ENCODE measurements at regions not wholly inside any gene's neighbourhood (a gene's known extent, or its start where the extent isn't known, plus 50 kb on each side); places are given as distances from the start of the nearest gene placed in this dataset.
"Not testable (repeated sequence)": the region's sequence is repeated elsewhere in the genome, so short reads cannot be mapped to it uniquely, and the experiment has no call there.

- not testable (repeated sequence) for H4K91ac ChIP-seq (ENCODE audit: low read depth, low read length); H3K23ac ChIP-seq (ENCODE audit: low read length)
These were observed 299.1 kb upstream of the ZNF658 start for GRCh38 chr9:66601472-66601871.

GRCh38 chr9:66631521-66632046 is 268.9 kb upstream of the ZNF658 start:
- H3K27me3 ChIP-seq (ENCODE audit: insufficient read depth, low read length); H4K12ac ChIP-seq (ENCODE audit: low read depth, low read length); H3K27ac ChIP-seq (ENCODE audit: low read depth, low read length); DNase-seq; H3K9ac ChIP-seq (ENCODE audit: low read length); H3K79me2 ChIP-seq (ENCODE audit: control insufficient read depth, insufficient read depth, low read length, poor library complexity); H3K4me1 ChIP-seq (ENCODE audit: control insufficient read depth in 1 of 2, insufficient read depth in 2 of 2, low read length in 2 of 2); H2BK120ac ChIP-seq (ENCODE audit: insufficient read depth, low read length, poor library complexity); H3K4me2 ChIP-seq (ENCODE audit: low read length); H3K9me3 ChIP-seq (ENCODE audit: insufficient read depth, low read depth, low read length); H2AK5ac ChIP-seq (ENCODE audit: low read length); H2BK5ac ChIP-seq (ENCODE audit: low read depth, low read length, poor library complexity); H3K4ac ChIP-seq (ENCODE audit: low read depth, low read length); H4K91ac ChIP-seq (ENCODE audit: low read depth, low read length); H4K8ac ChIP-seq (ENCODE audit: low read depth, low read length); H3K4me3 ChIP-seq (ENCODE audit: low read depth, low read length); H3K14ac ChIP-seq (ENCODE audit: low read length); H2AFZ ChIP-seq (ENCODE audit: insufficient read depth, low read length, poor library complexity); H2BK12ac ChIP-seq (ENCODE audit: low read length); H3K23ac ChIP-seq (ENCODE audit: low read length); H3K36me3 ChIP-seq (ENCODE audit: control insufficient read depth in 1 of 2, insufficient read depth in 2 of 2, low read length in 2 of 2); H3K79me1 ChIP-seq (ENCODE audit: low read length); H3K18ac ChIP-seq (ENCODE audit: low read length): not testable (repeated sequence)
- no CpG with 5 or more reads among the region's 22 CpGs for WGBS (ENCODE audit: extremely low coverage, insufficient coverage, insufficient read length)

More at GRCh38 chr9:66601472-66601871, 299.1 kb upstream of the ZNF658 start:
- not testable (repeated sequence) for H2AFZ ChIP-seq (ENCODE audit: insufficient read depth, low read length, poor library complexity); H2BK5ac ChIP-seq (ENCODE audit: low read depth, low read length, poor library complexity); H3K18ac ChIP-seq (ENCODE audit: low read length); H4K12ac ChIP-seq (ENCODE audit: low read depth, low read length); H3K36me3 ChIP-seq (ENCODE audit: control insufficient read depth in 1 of 2, insufficient read depth in 2 of 2, low read length in 2 of 2); H3K9me3 ChIP-seq (ENCODE audit: insufficient read depth, low read depth, low read length); H2BK120ac ChIP-seq (ENCODE audit: insufficient read depth, low read length, poor library complexity); H3K4me3 ChIP-seq (ENCODE audit: low read depth, low read length); H2BK12ac ChIP-seq (ENCODE audit: low read length); H3K79me2 ChIP-seq (ENCODE audit: control insufficient read depth, insufficient read depth, low read length, poor library complexity); H3K14ac ChIP-seq (ENCODE audit: low read length); H3K27me3 ChIP-seq (ENCODE audit: insufficient read depth, low read length); H3K4me2 ChIP-seq (ENCODE audit: low read length); H3K27ac ChIP-seq (ENCODE audit: low read depth, low read length); H3K4ac ChIP-seq (ENCODE audit: low read depth, low read length); H3K9ac ChIP-seq (ENCODE audit: low read length); H2AK5ac ChIP-seq (ENCODE audit: low read length); H3K79me1 ChIP-seq (ENCODE audit: low read length); H3K4me1 ChIP-seq (ENCODE audit: control insufficient read depth in 1 of 2, insufficient read depth in 2 of 2, low read length in 2 of 2); H4K8ac ChIP-seq (ENCODE audit: low read depth, low read length)
- DNase-seq: peak; percentile 16 to 51
- no CpG with 5 or more reads among the region's 10 CpGs for WGBS (ENCODE audit: extremely low coverage, insufficient coverage, insufficient read length)

DNA sequence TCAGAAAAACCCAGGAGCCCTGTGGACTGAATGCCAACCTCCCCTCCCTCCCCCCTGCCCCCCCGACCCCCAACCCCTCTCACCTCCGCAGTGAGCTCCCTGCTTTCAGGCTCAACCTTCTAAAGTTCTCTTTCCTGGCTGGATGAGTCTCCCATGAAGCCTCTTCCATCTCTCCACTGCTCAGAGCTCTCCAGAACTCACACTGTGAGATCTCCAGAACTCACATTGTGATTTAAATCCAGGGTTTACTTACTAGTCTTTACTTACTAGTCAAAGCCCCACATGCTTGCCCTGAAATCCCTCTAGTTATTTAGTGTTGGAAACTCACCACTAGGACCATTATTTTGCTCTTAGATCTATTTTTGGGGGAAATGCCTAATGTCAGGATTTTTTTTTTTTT is 252.8 kb upstream of the ZNF658 start:
- not testable (repeated sequence) for DNase-seq; H3K4me2 ChIP-seq (ENCODE audit: low read length); H3K9me3 ChIP-seq (ENCODE audit: insufficient read depth, low read depth, low read length); H2AFZ ChIP-seq (ENCODE audit: insufficient read depth, low read length, poor library complexity); H4K12ac ChIP-seq (ENCODE audit: low read depth, low read length); H3K18ac ChIP-seq (ENCODE audit: low read length); H3K4ac ChIP-seq (ENCODE audit: low read depth, low read length); H4K8ac ChIP-seq (ENCODE audit: low read depth, low read length); H3K27ac ChIP-seq (ENCODE audit: low read depth, low read length); H3K79me2 ChIP-seq (ENCODE audit: control insufficient read depth, insufficient read depth, low read length, poor library complexity); H2BK120ac ChIP-seq (ENCODE audit: insufficient read depth, low read length, poor library complexity); H2BK12ac ChIP-seq (ENCODE audit: low read length); H3K4me1 ChIP-seq (ENCODE audit: control insufficient read depth in 1 of 2, insufficient read depth in 2 of 2, low read length in 2 of 2); H3K14ac ChIP-seq (ENCODE audit: low read length); H3K27me3 ChIP-seq (ENCODE audit: insufficient read depth, low read length); H2AK5ac ChIP-seq (ENCODE audit: low read length); H3K4me3 ChIP-seq (ENCODE audit: low read depth, low read length); H3K79me1 ChIP-seq (ENCODE audit: low read length); H2BK5ac ChIP-seq (ENCODE audit: low read depth, low read length, poor library complexity); H3K23ac ChIP-seq (ENCODE audit: low read length); H3K9ac ChIP-seq (ENCODE audit: low read length); H4K91ac ChIP-seq (ENCODE audit: low read depth, low read length); H3K36me3 ChIP-seq (ENCODE audit: control insufficient read depth in 1 of 2, insufficient read depth in 2 of 2, low read length in 2 of 2)
- WGBS (ENCODE audit: extremely low coverage, insufficient coverage, insufficient read length): no CpG with 5 or more reads among the region's 2 CpGs

DNA sequence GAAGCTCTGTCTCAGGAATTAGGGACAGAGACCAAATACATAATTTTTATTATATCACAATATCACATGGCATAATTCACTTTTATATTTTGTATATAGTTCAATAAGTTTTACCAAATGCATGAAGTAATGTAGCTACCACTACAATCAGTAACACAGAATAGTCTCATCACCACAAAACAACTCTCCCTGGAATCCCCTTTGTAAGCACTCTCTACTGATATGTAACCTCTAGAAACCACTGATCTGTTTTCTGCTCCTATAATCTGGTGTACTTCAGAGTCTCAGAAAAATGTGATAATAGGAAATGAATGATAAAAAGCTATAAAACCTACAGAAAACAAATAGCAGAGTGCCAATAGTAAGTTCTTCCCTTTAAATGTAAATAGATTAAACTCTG is 210.3 kb upstream of the ZNF658 start:
- not testable (repeated sequence) for H2AFZ ChIP-seq (ENCODE audit: insufficient read depth, low read length, poor library complexity); H3K79me1 ChIP-seq (ENCODE audit: low read length); H3K4me3 ChIP-seq (ENCODE audit: low read depth, low read length); H3K36me3 ChIP-seq (ENCODE audit: control insufficient read depth in 1 of 2, insufficient read depth in 2 of 2, low read length in 2 of 2); H3K79me2 ChIP-seq (ENCODE audit: control insufficient read depth, insufficient read depth, low read length, poor library complexity); H2BK5ac ChIP-seq (ENCODE audit: low read depth, low read length, poor library complexity); H2BK120ac ChIP-seq (ENCODE audit: insufficient read depth, low read length, poor library complexity); H3K18ac ChIP-seq (ENCODE audit: low read length); DNase-seq; H3K27me3 ChIP-seq (ENCODE audit: insufficient read depth, low read length); H3K14ac ChIP-seq (ENCODE audit: low read length); H3K9me3 ChIP-seq (ENCODE audit: insufficient read depth, low read depth, low read length); H3K27ac ChIP-seq (ENCODE audit: low read depth, low read length); H2BK12ac ChIP-seq (ENCODE audit: low read length); H3K9ac ChIP-seq (ENCODE audit: low read length); H3K4me2 ChIP-seq (ENCODE audit: low read length); H3K23ac ChIP-seq (ENCODE audit: low read length); H4K91ac ChIP-seq (ENCODE audit: low read depth, low read length); H2AK5ac ChIP-seq (ENCODE audit: low read length); H3K4me1 ChIP-seq (ENCODE audit: control insufficient read depth in 1 of 2, insufficient read depth in 2 of 2, low read length in 2 of 2); H4K8ac ChIP-seq (ENCODE audit: low read depth, low read length); H4K12ac ChIP-seq (ENCODE audit: low read depth, low read length); H3K4ac ChIP-seq (ENCODE audit: low read depth, low read length)

Data from trophoblast cell (in vitro differentiated cells and primary cell).